Bronchial epithelial cell (primary cell): ENCODE measurements at regions not wholly inside any gene's neighbourhood (a gene's known extent, or its start where the extent isn't known, plus 50 kb on each side); places are given as distances from the start of the nearest gene placed in this dataset.

Experiments used
- DNase-seq: peaks from one replicate; pipeline ENCODE4 v3.0.0-alpha.2; 2010; ENCODE audit warnings: low read depth
- FAIRE-seq: peaks from 2 replicates; lab custom pipeline; 2011; peaks lifted over from hg19 to GRCh38; lab: Jason Lieb, UNC
- H3K27me3 ChIP-seq: 2 replicates; pipeline ENCODE4 v1.5.1; 2011; ENCODE audit warnings: low read length; ENCODE audit not compliant: control insufficient read depth, insufficient read depth
- H3K36me3 ChIP-seq: 2 replicates; pipeline ENCODE4 v1.5.1; 2011; ENCODE audit warnings: low read length; ENCODE audit not compliant: control insufficient read depth, insufficient read depth
- H3K4me3 ChIP-seq: 2 replicates; pipeline ENCODE4 v1.5.1; 2011; ENCODE audit warnings: mild to moderate bottlenecking, low read depth, low read length, control low read depth
- TF ChIP-seq, protein P1 (sequence below): IDR thresholded peaks from 2 replicates; pipeline ENCODE4 v1.5.1; 2011; ENCODE audit warnings: mild to moderate bottlenecking, moderate library complexity, low read length, control low read depth, inconsistent platforms; ENCODE audit not compliant: insufficient read depth, severe bottlenecking

DNA sequence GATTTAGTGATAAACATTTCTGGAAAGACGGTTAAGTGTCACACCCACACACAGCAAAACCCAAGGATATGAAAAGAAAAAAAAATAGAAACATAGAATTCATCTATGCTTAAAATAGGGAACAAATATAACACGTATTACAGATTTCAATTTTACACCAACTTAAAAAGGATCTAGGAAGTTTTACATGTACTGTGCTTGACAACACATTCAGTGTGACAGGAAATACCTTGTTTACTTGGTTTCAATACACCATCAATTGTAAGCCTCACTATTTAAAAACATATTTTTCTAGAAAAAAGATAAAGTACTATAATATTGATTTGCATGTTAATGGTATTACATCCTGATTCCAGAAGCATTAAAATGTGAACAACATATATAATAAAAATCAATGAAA, 77.0 kb upstream of the SPRY1 start:
- H3K27me3 ChIP-seq: no peaks in the 10 kb centered on the region
- no peak for FAIRE-seq
- no peak for DNase-seq
- H3K36me3 ChIP-seq: no peaks in the 10 kb centered on the region
- H3K4me3 ChIP-seq: no peak overlapping the region
- TF ChIP-seq, protein P1, sequence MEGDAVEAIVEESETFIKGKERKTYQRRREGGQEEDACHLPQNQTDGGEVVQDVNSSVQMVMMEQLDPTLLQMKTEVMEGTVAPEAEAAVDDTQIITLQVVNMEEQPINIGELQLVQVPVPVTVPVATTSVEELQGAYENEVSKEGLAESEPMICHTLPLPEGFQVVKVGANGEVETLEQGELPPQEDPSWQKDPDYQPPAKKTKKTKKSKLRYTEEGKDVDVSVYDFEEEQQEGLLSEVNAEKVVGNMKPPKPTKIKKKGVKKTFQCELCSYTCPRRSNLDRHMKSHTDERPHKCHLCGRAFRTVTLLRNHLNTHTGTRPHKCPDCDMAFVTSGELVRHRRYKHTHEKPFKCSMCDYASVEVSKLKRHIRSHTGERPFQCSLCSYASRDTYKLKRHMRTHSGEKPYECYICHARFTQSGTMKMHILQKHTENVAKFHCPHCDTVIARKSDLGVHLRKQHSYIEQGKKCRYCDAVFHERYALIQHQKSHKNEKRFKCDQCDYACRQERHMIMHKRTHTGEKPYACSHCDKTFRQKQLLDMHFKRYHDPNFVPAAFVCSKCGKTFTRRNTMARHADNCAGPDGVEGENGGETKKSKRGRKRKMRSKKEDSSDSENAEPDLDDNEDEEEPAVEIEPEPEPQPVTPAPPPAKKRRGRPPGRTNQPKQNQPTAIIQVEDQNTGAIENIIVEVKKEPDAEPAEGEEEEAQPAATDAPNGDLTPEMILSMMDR: no peak

DNA sequence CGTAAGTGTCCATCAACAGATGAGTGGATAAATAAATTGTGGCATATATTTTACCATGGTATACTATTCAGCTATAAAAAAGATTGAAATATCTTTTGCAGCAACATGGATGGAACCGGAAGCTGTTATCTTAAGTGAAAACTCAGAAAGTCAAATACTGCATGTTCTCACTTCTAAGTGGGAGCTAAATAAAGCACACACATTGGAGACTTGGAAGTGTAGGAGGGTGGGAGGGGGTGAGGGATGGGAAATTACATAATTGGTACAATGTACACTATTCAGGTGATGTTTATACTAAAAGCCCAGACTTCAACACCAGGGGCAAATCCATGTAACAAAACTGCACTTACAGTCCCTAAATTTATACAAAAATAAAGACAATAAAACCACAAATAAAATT, 72.6 kb upstream of the SPRY1 start:
- TF ChIP-seq, protein P1: no peak
- Histone ChIP-seq H3K27me3 (no peaks in the 10 kb centered on the region), H3K4me3 (no peak overlapping the region), H3K36me3 (no peaks in the 10 kb centered on the region)
- FAIRE-seq (no peak), DNase-seq (no peak)

DNA sequence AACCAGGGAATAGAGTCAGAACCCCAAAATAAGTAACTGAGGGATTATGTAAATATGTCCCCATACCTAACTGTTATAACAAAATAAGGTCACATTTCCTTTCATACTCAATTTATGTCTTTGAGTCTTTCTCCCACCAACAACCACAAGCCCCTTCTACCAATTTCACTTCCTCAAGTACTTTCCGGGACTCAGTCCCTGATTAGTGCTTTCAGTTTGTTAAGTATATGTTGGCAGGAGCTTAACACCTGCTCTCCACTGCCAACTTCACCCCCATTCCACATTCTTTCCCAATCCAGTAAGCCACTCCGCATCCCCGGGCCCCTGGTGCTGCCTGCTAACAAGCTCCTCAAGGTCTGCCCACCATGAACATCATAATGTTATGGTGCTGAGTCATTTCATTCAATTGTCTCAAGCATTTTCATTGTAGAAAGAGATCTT, 71.3 kb upstream of the SPRY1 start:
- H3K27me3 ChIP-seq: no peaks in the 10 kb centered on the region
- DNase-seq (no peak), FAIRE-seq (no peak)
- no peak overlapping the region for H3K4me3 ChIP-seq
- TF ChIP-seq, protein P1: no peak
- no peaks in the 10 kb centered on the region for H3K36me3 ChIP-seq

DNA sequence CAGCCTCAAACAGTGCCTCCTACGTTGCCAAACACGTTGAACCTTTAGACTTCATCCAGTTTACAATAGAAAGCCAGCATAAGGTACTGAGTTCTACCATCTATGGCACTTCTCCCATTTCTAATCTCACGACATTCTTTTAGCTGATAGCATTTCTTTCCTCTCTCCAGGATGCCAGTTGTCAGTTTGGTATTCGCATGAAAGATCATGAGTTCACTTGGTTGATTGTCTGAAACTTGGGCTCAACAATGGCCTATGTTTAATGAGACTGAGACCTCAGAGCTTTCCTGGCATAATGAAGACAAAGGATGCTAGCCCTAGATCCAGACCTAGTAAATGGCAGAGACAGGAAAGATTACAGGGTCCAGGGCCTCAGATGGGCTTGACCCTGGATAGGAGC, 69.2 kb upstream of the SPRY1 start:
- TF ChIP-seq, protein P1: no peak
- Histone ChIP-seq H3K4me3 (no peak overlapping the region), H3K36me3 (no peaks in the 10 kb centered on the region), H3K27me3 (no peaks in the 10 kb centered on the region)
- DNase-seq: no peak
- no peak for FAIRE-seq

DNA sequence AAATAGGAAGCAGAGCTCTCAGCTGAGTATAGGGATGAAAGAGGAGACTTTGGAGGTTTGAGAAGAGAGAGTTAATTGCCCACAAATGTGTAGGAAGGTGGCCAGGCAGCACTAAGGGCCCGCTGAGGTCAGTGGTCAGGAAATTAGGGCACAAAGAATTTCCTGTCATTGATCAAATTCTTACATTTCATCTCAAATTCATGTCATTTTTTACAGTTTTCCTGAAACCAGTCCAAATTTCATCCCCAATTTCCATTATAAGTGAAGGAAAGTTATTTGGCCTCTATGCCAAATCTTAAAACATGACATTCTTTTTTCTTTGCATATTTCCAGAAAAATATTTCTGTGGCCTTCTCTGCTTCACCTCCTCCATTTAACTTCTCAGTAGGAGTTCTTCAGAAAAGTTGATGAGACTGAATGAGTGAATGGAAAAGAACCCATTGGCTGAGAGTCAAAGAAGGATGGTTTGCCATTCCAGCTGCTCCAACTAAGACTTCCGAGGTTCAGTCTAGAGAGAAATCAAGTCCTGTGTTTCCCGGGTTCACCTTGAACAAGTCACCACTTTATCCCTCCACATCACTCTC, 68.7 kb upstream of the SPRY1 start:
- DNase-seq: no peak
- no peaks in the 10 kb centered on the region for H3K36me3 ChIP-seq
- H3K4me3 ChIP-seq: no peak overlapping the region
- no peaks in the 10 kb centered on the region for H3K27me3 ChIP-seq
- FAIRE-seq: no peak
- TF ChIP-seq, protein P1: no peak

DNA sequence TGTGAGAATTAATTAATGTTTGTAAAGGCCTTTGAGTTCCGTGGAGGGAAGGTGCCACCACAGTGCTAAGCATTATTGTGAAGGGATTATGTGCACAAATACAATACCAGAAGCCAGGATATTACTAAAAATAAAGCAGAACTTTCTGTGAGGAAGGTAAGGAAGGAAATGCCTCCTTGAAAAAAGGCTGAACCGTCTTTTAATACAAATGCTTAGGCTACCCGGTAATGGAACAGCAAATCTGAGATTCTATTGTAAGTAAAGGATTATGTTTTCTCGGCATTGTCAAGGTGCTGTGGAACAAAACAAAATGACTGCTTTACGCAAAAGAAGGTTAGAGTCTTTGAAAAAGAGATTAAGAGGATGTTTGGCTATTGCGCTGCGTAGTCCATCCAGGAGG, 57.9 kb upstream of the SPRY1 start:
- no peaks in the 10 kb centered on the region for H3K36me3 ChIP-seq
- H3K27me3 ChIP-seq: no peaks in the 10 kb centered on the region
- FAIRE-seq: no peak
- TF ChIP-seq, protein P1: no peak
- DNase-seq: no peak
- H3K4me3 ChIP-seq: no peak overlapping the region
